H54 (cell line): ENCODE measurements at regions not wholly inside any gene's neighbourhood (a gene's known extent, or its start where the extent isn't known, plus 50 kb on each side); places are given as distances from the start of the nearest gene placed in this dataset.
"Not testable (repeated sequence)": the region's sequence is repeated elsewhere in the genome, so short reads cannot be mapped to it uniquely, and the experiment has no call there.

ENCODE experiments used
- DNase-seq: peaks from one replicate; pipeline ENCODE4 v3.0.0; 2011; ENCODE audit warnings: low spot score, mixed read lengths; ENCODE audit not compliant: insufficient read length
- FAIRE-seq: peaks from 3 replicates; lab custom pipeline; 2011; peaks lifted over from hg19 to GRCh38; lab: Jason Lieb, UNC
- POLR2A ChIP-seq: IDR thresholded peaks from 2 replicates; pipeline ENCODE4 v1.6.1; 2011; ENCODE audit warnings: low read depth, mild to moderate bottlenecking, low read length

GRCh38 chr15:79640206-79640605 is 208.1 kb downstream of the MINAR1 start:
- peak; percentile 48 for DNase-seq
- no peak for TF ChIP-seq POLR2A
- FAIRE-seq, result peak; percentile 43

GRCh38 chr15:79641841-79642240 is 209.7 kb downstream of the MINAR1 start:
- TF ChIP-seq POLR2A, result no peak
- no peak for DNase-seq

GRCh38 chr15:79643393-79643792 is 211.3 kb downstream of the MINAR1 start:
- TF ChIP-seq POLR2A, result no peak
- no peak for DNase-seq
- no peak for FAIRE-seq

More at GRCh38 chr15:79641841-79642240, 209.7 kb downstream of the MINAR1 start:
- FAIRE-seq, result no peak

- DNase-seq (peak; percentile 5), FAIRE-seq (no peak)
- no peak for TF ChIP-seq POLR2A
Observed at GRCh38 chr15:79644091-79644490, 212.0 kb downstream of the MINAR1 start.

GRCh38 chr15:79652972-79653371 is 220.8 kb downstream of the MINAR1 start:
- not testable (repeated sequence) for FAIRE-seq, DNase-seq

GRCh38 chr15:79653533-79653932 is 221.4 kb downstream of the MINAR1 start:
- TF ChIP-seq POLR2A, result no peak
- DNase-seq (no peak), FAIRE-seq (no peak)

- DNase-seq (no peak), FAIRE-seq (no peak)
- no peak for TF ChIP-seq POLR2A
Observed at GRCh38 chr15:79656151-79657000, 224.2 kb downstream of the MINAR1 start.

- no peak for TF ChIP-seq POLR2A
- FAIRE-seq (no peak), DNase-seq (no peak)
Observed at GRCh38 chr15:79657722-79658121, 225.6 kb downstream of the MINAR1 start.

- no peak for FAIRE-seq
- no peak for DNase-seq
- TF ChIP-seq POLR2A, result no peak
Observed at GRCh38 chr15:79659691-79660090, 227.6 kb downstream of the MINAR1 start.

GRCh38 chr15:79661411-79661810 is 229.3 kb downstream of the MINAR1 start:
- FAIRE-seq, result no peak
- no peak for DNase-seq
- no peak for TF ChIP-seq POLR2A

GRCh38 chr15:79673416-79674123 is 223.2 kb downstream of the MTHFS start:
- FAIRE-seq, result no peak
- no peak for DNase-seq
- no peak for TF ChIP-seq POLR2A

- no peak for DNase-seq
- no peak for TF ChIP-seq POLR2A
- FAIRE-seq, result no peak
Observed at GRCh38 chr15:79674124-79674465, 222.7 kb downstream of the MTHFS start.

GRCh38 chr15:79675982-79676381 is 220.8 kb downstream of the MTHFS start:
- FAIRE-seq (no peak), DNase-seq (no peak)
- no peak for TF ChIP-seq POLR2A

GRCh38 chr15:79676621-79677020 is 220.2 kb downstream of the MTHFS start:
- no peak for FAIRE-seq
- no peak for TF ChIP-seq POLR2A
- no peak for DNase-seq
